OCI-LY1 (cell line): ENCODE measurements at regions not wholly inside any gene's neighbourhood (a gene's known extent, or its start where the extent isn't known, plus 50 kb on each side); places are given as distances from the start of the nearest gene placed in this dataset.
"Not testable (repeated sequence)": the region's sequence is repeated elsewhere in the genome, so short reads cannot be mapped to it uniquely, and the experiment has no call there.

Source experiments
- H2AFZ ChIP-seq: fragments of 200-600 bp; sonication (generic), shearing (Covaris generic); 2 replicates; pipeline ENCODE4 v1.6.0; 2014; ENCODE audit warnings: antibody characterized with exemption, mild to moderate bottlenecking, low read length
- H3F3A ChIP-seq: fragments of 200-600 bp; sonication (generic), shearing (Covaris generic); 2 replicates; pipeline ENCODE4 v1.6.0; 2014; ENCODE audit warnings: mild to moderate bottlenecking, antibody characterized with exemption, low read length, moderate library complexity; ENCODE audit not compliant: insufficient read depth
- H3K27ac ChIP-seq: fragments of 200-600 bp; sonication (generic); 2 replicates; pipeline ENCODE4 v1.5.1; 2014; ENCODE audit warnings: low read length, mixed run types, mild to moderate bottlenecking, low read depth; ENCODE audit not compliant: poor library complexity, severe bottlenecking
- H3K27me3 ChIP-seq: fragments of 200-600 bp; sonication (generic); 2 replicates; pipeline ENCODE4 v1.6.0; 2014; ENCODE audit warnings: antibody characterized with exemption, mild to moderate bottlenecking, low read length, moderate library complexity; ENCODE audit not compliant: insufficient read depth
- H3K36me3 ChIP-seq: fragments of 200-600 bp; sonication (generic); 2 replicates; pipeline ENCODE4 v1.6.1; 2014; ENCODE audit warnings: mild to moderate bottlenecking, antibody characterized with exemption, low read length, moderate library complexity, mixed read lengths; ENCODE audit not compliant: insufficient read depth
- H3K4me1 ChIP-seq: fragments of 200-600 bp; sonication (generic); 2 replicates; pipeline ENCODE4 v1.5.1; 2014; ENCODE audit warnings: mild to moderate bottlenecking, low read length, moderate library complexity; ENCODE audit not compliant: insufficient read depth, severe bottlenecking
- H3K4me2 ChIP-seq: fragments of 200-600 bp; sonication (generic), shearing (Covaris generic); 2 replicates; pipeline ENCODE4 v1.6.1; 2014; ENCODE audit warnings: low read length
- H3K4me3 ChIP-seq: fragments of 200-600 bp; sonication (generic); 2 replicates; pipeline ENCODE4 v1.5.1; 2014; ENCODE audit warnings: low read length, low read depth, mild to moderate bottlenecking, mixed read lengths; ENCODE audit not compliant: poor library complexity, severe bottlenecking
- H3K79me2 ChIP-seq: fragments of 200-600 bp; shearing (Covaris generic); 2 replicates; pipeline ENCODE4 v1.6.1; 2016; ENCODE audit warnings: mixed run types, low read length, mixed read lengths; ENCODE audit not compliant: insufficient read depth
- H3K9ac ChIP-seq: fragments of 200-600 bp; sonication (generic), shearing (Covaris generic); 2 replicates; pipeline ENCODE4 v1.6.1; 2014; ENCODE audit warnings: mild to moderate bottlenecking, low read length, mixed read lengths
- H3K9me2 ChIP-seq: fragments of 200-600 bp; sonication (generic), shearing (Covaris generic); 2 replicates; pipeline ENCODE4 v1.6.1; 2014; ENCODE audit warnings: low read depth, mild to moderate bottlenecking, low read length, mixed read lengths
- H3K9me3 ChIP-seq: fragments of 200-600 bp; shearing (Covaris generic); 2 replicates; pipeline ENCODE4 v1.6.1; 2014; ENCODE audit warnings: low read length, mixed read lengths
- H4K20me1 ChIP-seq: fragments of 200-600 bp; sonication (generic), shearing (Covaris generic); 2 replicates; pipeline ENCODE4 v1.6.0; 2016; ENCODE audit warnings: mild to moderate bottlenecking, low read length; ENCODE audit not compliant: insufficient read depth
- CTCF ChIP-seq: fragments of 200-600 bp; sonication (generic), shearing (Covaris generic); IDR thresholded peaks from 2 replicates; pipeline ENCODE4 v1.5.1; 2017; ENCODE audit warnings: mild to moderate bottlenecking, antibody characterized with exemption, low read length, moderate library complexity, mixed read lengths
- EZH2 ChIP-seq: fragments of 200-600 bp; sonication (generic), shearing (Covaris generic); IDR thresholded peaks from 2 replicates; pipeline ENCODE4 v1.8.0; 2017; ENCODE audit warnings: borderline replicate concordance, mixed run types, mild to moderate bottlenecking, antibody characterized with exemption, low read length, moderate library complexity, mixed read lengths

DNA sequence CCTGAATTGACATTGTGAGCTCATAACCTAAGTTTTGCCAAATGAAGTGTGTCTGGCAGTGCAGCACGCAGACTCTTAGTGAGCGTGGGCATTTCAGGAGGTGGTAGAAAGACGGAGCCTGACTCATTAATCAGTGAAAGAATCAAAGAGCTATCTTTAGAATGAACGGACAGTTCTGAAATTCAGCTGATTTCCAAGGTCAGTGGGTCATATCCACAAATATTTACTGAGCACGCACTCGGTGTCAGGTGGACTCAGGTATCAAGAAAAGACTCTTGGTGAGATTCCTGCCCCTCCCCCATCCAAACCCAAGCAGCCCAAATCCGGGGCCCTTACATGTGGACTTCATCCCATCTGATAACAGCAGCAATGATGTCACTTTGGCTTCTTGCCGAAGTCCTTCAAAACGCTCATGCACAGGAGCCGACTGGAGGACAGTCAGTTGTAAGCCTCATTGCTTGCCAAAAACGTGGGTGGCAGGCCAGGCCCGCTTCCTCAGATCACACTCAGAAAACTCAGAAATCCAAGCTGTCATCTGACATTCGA is 185.8 kb downstream of the HS3ST3A1 start:
- Histone ChIP-seq H3F3A (no peaks in the 10 kb centered on the region), H3K36me3 (no peaks in the 10 kb centered on the region), H3K4me3 (no peak overlapping the region), H3K9ac (no peak overlapping the region), H4K20me1 (no peaks in the 10 kb centered on the region), H3K27me3 (no peaks in the 10 kb centered on the region), H3K27ac (no peak overlapping the region), H2AFZ (no peak overlapping the region), H3K4me1 (no peaks in the 10 kb centered on the region), H3K9me2 (no peaks in the 10 kb centered on the region), H3K79me2 (no peaks in the 10 kb centered on the region), H3K4me2 (no peak overlapping the region), H3K9me3 (no peaks in the 10 kb centered on the region)
- TF ChIP-seq EZH2 (no peak), CTCF (no peak)

DNA sequence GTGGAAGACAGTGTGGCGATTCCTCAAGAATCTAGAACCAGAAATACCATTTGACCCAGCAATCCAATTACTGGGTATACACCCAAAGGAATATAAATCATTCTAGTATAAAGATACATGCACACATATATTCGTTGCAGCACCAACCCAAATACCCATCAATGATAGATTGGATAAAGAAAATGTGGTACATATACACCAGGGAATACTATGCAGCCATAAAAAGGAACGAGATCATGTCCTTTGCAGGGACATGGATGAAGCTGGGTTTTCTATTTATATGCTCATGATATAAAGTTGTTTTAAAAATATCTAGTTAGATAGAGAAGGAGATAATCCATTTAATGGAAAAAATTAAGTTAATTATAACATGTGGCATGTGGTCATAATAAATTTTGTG is 186.5 kb downstream of the HS3ST3A1 start:
- not testable (repeated sequence) for H3K4me3 ChIP-seq, H3F3A ChIP-seq, H2AFZ ChIP-seq, H3K9me2 ChIP-seq, H3K9me3 ChIP-seq, H3K27ac ChIP-seq, H3K27me3 ChIP-seq, H3K79me2 ChIP-seq, H3K36me3 ChIP-seq, H3K4me1 ChIP-seq, H4K20me1 ChIP-seq, H3K9ac ChIP-seq, H3K4me2 ChIP-seq

- H2AFZ ChIP-seq, result no peak overlapping the region
- TF ChIP-seq EZH2, result no peak
- no peak for TF ChIP-seq CTCF
These were observed 188.7 kb downstream of the HS3ST3A1 start for GRCh38 chr17:13413001-13413400.

GRCh38 chr17:13410874-13411273 is 190.9 kb downstream of the HS3ST3A1 start:
- Histone ChIP-seq H3K36me3 (no peaks in the 10 kb centered on the region), H3K27ac (no peak overlapping the region)

More at GRCh38 chr17:13413001-13413400, 188.7 kb downstream of the HS3ST3A1 start:
- no peaks in the 10 kb centered on the region for H3K4me1 ChIP-seq
- H3F3A ChIP-seq, result no peaks in the 10 kb centered on the region
- H3K27me3 ChIP-seq, result no peaks in the 10 kb centered on the region
- no peaks in the 10 kb centered on the region for H3K79me2 ChIP-seq
- no peak overlapping the region for H3K4me3 ChIP-seq
- no peaks in the 10 kb centered on the region for H3K9me3 ChIP-seq
- no peak overlapping the region for H3K9ac ChIP-seq
- no peak overlapping the region for H3K4me2 ChIP-seq
- no peaks in the 10 kb centered on the region for H3K9me2 ChIP-seq
- H3K27ac ChIP-seq, result no peak overlapping the region
- H4K20me1 ChIP-seq, result no peaks in the 10 kb centered on the region
- no peaks in the 10 kb centered on the region for H3K36me3 ChIP-seq

More at GRCh38 chr17:13410874-13411273, 190.9 kb downstream of the HS3ST3A1 start:
- Histone ChIP-seq H3K79me2 (no peaks in the 10 kb centered on the region), H3K4me1 (no peaks in the 10 kb centered on the region), H3K27me3 (no peaks in the 10 kb centered on the region), H3K9me3 (no peaks in the 10 kb centered on the region), H3K4me2 (no peak overlapping the region), H2AFZ (no peak overlapping the region), H3F3A (no peaks in the 10 kb centered on the region), H3K9ac (no peak overlapping the region), H4K20me1 (no peaks in the 10 kb centered on the region), H3K9me2 (no peaks in the 10 kb centered on the region), H3K4me3 (no peak overlapping the region)
- TF ChIP-seq EZH2 (no peak), CTCF (no peak)
